Prostate gland (tissue), 2 donors: ENCODE measurements at regions not wholly inside any gene's neighbourhood (a gene's known extent, or its start where the extent isn't known, plus 50 kb on each side); places are given as distances from the start of the nearest gene placed in this dataset.
"Not testable (repeated sequence)": the region's sequence is repeated elsewhere in the genome, so short reads cannot be mapped to it uniquely, and the experiment has no call there.

Experiments used
- DNase-seq: peaks from one replicate; pipeline ENCODE4 v3.0.0-alpha.2; 2019; ENCODE audit warnings: low spot score
- H3K27ac ChIP-seq, 2 donors: fragments of 200-600 bp; sonication (generic); 2 replicates each; pipeline ENCODE4 v1.5.1; 2017 to 2019
- H3K27me3 ChIP-seq: fragments of 200-600 bp; sonication (generic); replicated peaks from 2 replicates; pipeline ENCODE4 v1.5.1; 2019; ENCODE audit not compliant: insufficient read depth
- H3K36me3 ChIP-seq, 2 donors: fragments of 200-600 bp; sonication (generic); 1 replicate in 1 of 2; 2 replicates in 1 of 2; pipeline versions ENCODE4 v1.5.1 to v1.8.1; 2017 to 2019
- H3K4me1 ChIP-seq: fragments of 200-600 bp; sonication (generic); replicated peaks from 2 replicates; pipeline ENCODE4 v1.5.1; 2019
- H3K4me3 ChIP-seq, 2 donors: fragments of 200-600 bp; sonication (generic); 2 replicates each; pipeline ENCODE4 v1.5.1; 2017 to 2019
- H3K9me3 ChIP-seq: fragments of 200-600 bp; sonication (generic); 2 replicates; pipeline ENCODE4 v1.5.1; 2017
- CTCF ChIP-seq, 4 experiments: fragments of 200-600 bp in 2 of 4; fragments of 450-650 bp in 2 of 4; sonication (generic) in 2 of 4; IDR thresholded peaks; 1 replicate in 3 of 4; 2 replicates in 1 of 4; pipeline ENCODE4 v1.5.1; 2016 to 2019; ENCODE audit warnings: antibody characterized with exemption in 4 of 4, mild to moderate bottlenecking in 2 of 4, moderate library complexity in 2 of 4
- POLR2A ChIP-seq: fragments of 450-650 bp; IDR thresholded peaks from one replicate; pipeline ENCODE4 v1.6.1; 2016; ENCODE audit warnings: antibody characterized with exemption, mild to moderate bottlenecking
- POLR2AphosphoS5 ChIP-seq: sonication (generic); formaldehyde crosslinking; IDR thresholded peaks from one replicate; pipeline ENCODE4 v1.6.1; 2017; ENCODE audit warnings: antibody characterized with exemption
- WGBS: methylation state at CpG from one replicate; pipeline ENCODE4 v1.1.5; 2018; 5-methylcytosine and 5-hydroxymethylcytosine counted together
- intact Hi-C: fragments of 100-400 bp; cut with DNase I; formaldehyde crosslinking; loops from one replicate; pipeline ENCODE4 v1.14.2; 2022

- H3K36me3 ChIP-seq, result no peaks in the 10 kb centered on the region
- 61% methylated on average over 1 of the region's 1 CpG for WGBS
- TF ChIP-seq CTCF (IDR thresholded peaks at IDR 0.05) (no peak), POLR2A (no peak), POLR2AphosphoS5 (no peak)
- H3K27me3 ChIP-seq, result peaks cover 3% of the 10 kb centered on the region
- H3K4me3 ChIP-seq, result no peak overlapping the region
- no peaks in the 10 kb centered on the region for H3K4me1 ChIP-seq
- H3K27ac ChIP-seq, result no peak overlapping the region
- no peaks in the 10 kb centered on the region for H3K9me3 ChIP-seq
- intact Hi-C loops, result no loop called here
- DNase-seq, result no peak
Observed at GRCh38 chr1:94350350-94350924, 67.8 kb upstream of the ABCD3 start.

GRCh38 chr1:94349853-94350252 lies 68.3 kb upstream of the ABCD3 start:
- no peaks in the 10 kb centered on the region for H3K4me1 ChIP-seq
- H3K4me3 ChIP-seq, result no peak overlapping the region
- 29% methylated on average over 2 of the region's 2 CpGs for WGBS
- H3K27ac ChIP-seq, result no peak overlapping the region
- DNase-seq, result no peak
- peaks cover 3% of the 10 kb centered on the region for H3K27me3 ChIP-seq
- intact Hi-C loops, result no loop called here
- TF ChIP-seq POLR2A, result no peak
- TF ChIP-seq POLR2AphosphoS5, result peak; percentile 21
- H3K9me3 ChIP-seq, result no peaks in the 10 kb centered on the region
- no peaks in the 10 kb centered on the region for H3K36me3 ChIP-seq

DNA sequence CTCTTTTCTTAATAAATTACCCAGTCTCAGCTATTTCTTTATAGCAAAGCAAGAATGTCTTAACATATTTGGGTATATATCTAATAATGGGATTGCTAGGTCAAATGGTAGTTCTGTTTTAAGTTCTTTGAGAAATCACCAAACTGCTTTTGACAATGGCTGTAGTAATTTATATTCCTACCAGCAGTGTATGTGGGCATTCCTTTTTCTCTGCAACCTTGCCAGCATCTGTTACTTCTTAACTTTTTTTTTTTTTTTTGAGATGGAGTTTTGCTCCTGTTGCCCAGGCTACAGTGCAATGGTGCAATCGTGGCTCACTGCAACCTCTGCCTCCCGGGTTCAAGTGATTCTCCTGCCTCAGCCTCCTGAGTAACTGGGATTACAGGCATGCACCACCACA lies 69.8 kb upstream of the ABCD3 start:
- H3K36me3 ChIP-seq, H3K27ac ChIP-seq, H3K4me3 ChIP-seq, H3K27me3 ChIP-seq, DNase-seq, H3K4me1 ChIP-seq, intact Hi-C loops, H3K9me3 ChIP-seq: not testable (repeated sequence)
- WGBS, result 85% methylated on average over 2 of the region's 2 CpGs

GRCh38 chr1:94345148-94345721 lies 73.0 kb upstream of the ABCD3 start:
- TF ChIP-seq POLR2A, result no peak
- no peak for TF ChIP-seq POLR2AphosphoS5
- no peak for TF ChIP-seq CTCF (IDR thresholded peaks at IDR 0.05)
- H3K4me3 ChIP-seq, result no peak overlapping the region
- WGBS, result 77% methylated on average over 4 of the region's 4 CpGs

DNA sequence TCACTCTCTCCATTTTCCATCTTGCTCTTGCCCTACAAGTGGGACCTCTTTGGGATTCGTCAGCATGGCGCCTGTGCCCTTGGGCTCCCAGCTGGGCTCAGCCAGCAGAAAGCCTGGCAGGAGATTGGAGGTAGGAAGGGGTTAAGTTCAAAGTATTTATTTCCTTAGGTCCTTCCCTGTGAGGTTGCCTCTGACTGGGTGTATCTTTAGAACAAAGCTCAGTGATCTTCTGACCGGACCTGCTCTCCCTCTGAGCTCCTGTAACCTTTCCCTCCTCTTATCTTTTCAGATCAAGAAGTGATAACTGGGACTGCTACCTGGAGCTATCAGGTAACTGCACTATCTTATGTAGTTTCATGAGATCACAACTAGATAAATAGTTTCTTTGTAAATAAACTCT lies 75.8 kb upstream of the ABCD3 start:
- WGBS, result 69% methylated on average over 3 of the region's 3 CpGs
- TF ChIP-seq CTCF (IDR thresholded peaks at IDR 0.05) (no peak), POLR2A (no peak), POLR2AphosphoS5 (no peak)

More at GRCh38 chr1:94345148-94345721, 73.0 kb upstream of the ABCD3 start:
- intact Hi-C loops, result no loop called here
- Histone ChIP-seq H3K36me3 (no peaks in the 10 kb centered on the region), H3K27me3 (no peaks in the 10 kb centered on the region), H3K4me1 (no peaks in the 10 kb centered on the region), H3K27ac (no peak overlapping the region), H3K9me3 (no peaks in the 10 kb centered on the region)
- DNase-seq, result no peak

More for the DNA sequence above, 75.8 kb upstream of the ABCD3 start:
- intact Hi-C loops, result no loop called here
- H3K4me1 ChIP-seq, result no peaks in the 10 kb centered on the region
- no peak for DNase-seq
- H3K36me3 ChIP-seq, result no peaks in the 10 kb centered on the region
- H3K27me3 ChIP-seq, result no peaks in the 10 kb centered on the region
- no peak overlapping the region for H3K4me3 ChIP-seq
- no peak overlapping the region for H3K27ac ChIP-seq
- no peaks in the 10 kb centered on the region for H3K9me3 ChIP-seq
